Stomach smooth muscle (tissue), 2 donors: ENCODE measurements at regions not wholly inside any gene's neighbourhood (a gene's known extent, or its start where the extent isn't known, plus 50 kb on each side); places are given as distances from the start of the nearest gene placed in this dataset.

Experiments used
- H3K27ac ChIP-seq: one replicate; pipeline ENCODE4 v1.7.0; 2013; ENCODE audit warnings: mild to moderate bottlenecking, low read length, inconsistent platforms
- H3K27me3 ChIP-seq, 2 donors: one replicate each; pipeline ENCODE4 v1.7.0; 2013; ENCODE audit warnings: low read length in 2 of 2; ENCODE audit not compliant: insufficient read depth in 2 of 2, control insufficient read depth in 1 of 2
- H3K36me3 ChIP-seq, 2 donors: one replicate each; pipeline ENCODE4 v1.7.0; 2013; ENCODE audit warnings: low read length in 2 of 2; ENCODE audit not compliant: control insufficient read depth in 2 of 2, insufficient read depth in 2 of 2
- H3K4me1 ChIP-seq: one replicate; pipeline ENCODE4 v1.7.0; 2013; ENCODE audit warnings: low read length; ENCODE audit not compliant: control insufficient read depth, insufficient read depth
- H3K4me3 ChIP-seq, 2 donors: one replicate each; pipeline ENCODE4 v1.7.0; 2013; ENCODE audit warnings: low read length in 2 of 2
- H3K9ac ChIP-seq, 2 donors: one replicate each; pipeline ENCODE4 v1.7.0; 2013; ENCODE audit warnings: low read length in 2 of 2, mild to moderate bottlenecking in 1 of 2
- H3K9me3 ChIP-seq, 2 donors: one replicate each; pipeline ENCODE4 v1.7.0; 2013; ENCODE audit warnings: low read length in 2 of 2; ENCODE audit not compliant: control insufficient read depth in 2 of 2
- donor health status: healthy.
- donor health status: Pancreatic carcinoma.

DNA sequence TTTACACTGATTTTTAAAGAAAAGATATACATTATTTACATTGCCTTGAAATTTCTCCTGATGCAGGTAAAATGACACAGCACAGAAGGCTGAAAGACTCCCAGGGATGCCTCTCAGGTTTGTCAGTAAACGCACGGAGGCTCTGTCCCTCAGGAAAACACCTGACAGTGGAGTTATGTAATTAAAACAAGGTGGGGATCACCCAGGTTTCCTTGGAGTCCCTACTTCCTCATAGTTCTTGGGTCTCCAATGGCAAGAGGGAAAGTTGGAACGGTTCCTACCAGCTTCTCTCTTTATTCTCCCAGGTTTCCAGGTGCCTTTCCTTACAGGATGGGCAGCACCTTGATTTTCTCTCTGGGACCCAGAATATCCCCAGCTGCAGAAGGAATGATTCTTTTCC lies 654.8 kb downstream of the SLC4A3 start:
- Histone ChIP-seq H3K4me1 (no peaks in the 10 kb centered on the region), H3K4me3 (no peak overlapping the region), H3K27me3 (no peaks in the 10 kb centered on the region), H3K9ac (no peak overlapping the region), H3K9me3 (no peaks in the 10 kb centered on the region), H3K36me3 (no peaks in the 10 kb centered on the region), H3K27ac (no peak overlapping the region)

DNA sequence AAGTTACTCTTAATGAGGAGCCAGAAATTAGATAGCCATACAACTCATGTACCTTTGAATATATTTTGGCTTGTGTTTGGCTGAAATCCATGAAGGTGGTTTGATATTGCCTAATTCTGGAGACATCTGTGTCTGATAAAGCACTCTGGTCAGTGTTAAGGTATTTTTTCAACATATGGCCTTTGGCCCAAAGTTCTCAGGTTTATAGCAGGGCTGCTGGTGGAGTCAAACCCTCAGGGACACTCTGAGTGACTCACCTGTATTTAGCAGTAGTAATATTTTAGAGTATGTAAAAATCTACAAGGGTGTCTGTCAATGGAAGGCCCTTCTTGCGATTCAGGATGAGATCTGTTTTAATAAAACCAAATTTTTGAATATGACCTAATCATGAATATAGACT lies 666.5 kb downstream of the SLC4A3 start:
- Histone ChIP-seq H3K4me3 (no peak overlapping the region), H3K36me3 (no peaks in the 10 kb centered on the region), H3K4me1 (no peaks in the 10 kb centered on the region), H3K27ac (no peak overlapping the region), H3K9ac (no peak overlapping the region), H3K9me3 (no peaks in the 10 kb centered on the region), H3K27me3 (no peaks in the 10 kb centered on the region)

DNA sequence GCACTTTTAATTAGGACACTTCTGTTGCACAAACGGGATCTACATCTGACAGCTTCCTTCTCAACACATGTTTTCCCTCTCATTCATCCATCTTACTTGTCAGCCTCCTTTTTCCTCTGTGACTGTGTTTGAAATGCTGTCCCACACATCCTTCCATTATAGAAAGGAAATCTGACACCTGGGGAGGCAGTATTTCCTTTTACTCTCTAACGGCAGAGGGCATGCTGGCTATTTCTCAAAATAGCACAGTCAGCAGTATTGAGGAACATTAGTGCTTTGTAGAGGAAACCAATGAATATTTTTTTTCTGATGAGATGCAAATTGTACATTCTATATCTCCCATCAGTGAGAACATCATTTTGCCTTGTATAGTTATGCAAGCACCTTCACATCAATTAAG lies 668.7 kb downstream of the SLC4A3 start:
- no peaks in the 10 kb centered on the region for H3K36me3 ChIP-seq
- no peak overlapping the region for H3K27ac ChIP-seq
- no peaks in the 10 kb centered on the region for H3K9me3 ChIP-seq
- H3K4me3 ChIP-seq = no peak overlapping the region
- H3K9ac ChIP-seq = no peak overlapping the region
- no peaks in the 10 kb centered on the region for H3K4me1 ChIP-seq
- H3K27me3 ChIP-seq = no peaks in the 10 kb centered on the region

DNA sequence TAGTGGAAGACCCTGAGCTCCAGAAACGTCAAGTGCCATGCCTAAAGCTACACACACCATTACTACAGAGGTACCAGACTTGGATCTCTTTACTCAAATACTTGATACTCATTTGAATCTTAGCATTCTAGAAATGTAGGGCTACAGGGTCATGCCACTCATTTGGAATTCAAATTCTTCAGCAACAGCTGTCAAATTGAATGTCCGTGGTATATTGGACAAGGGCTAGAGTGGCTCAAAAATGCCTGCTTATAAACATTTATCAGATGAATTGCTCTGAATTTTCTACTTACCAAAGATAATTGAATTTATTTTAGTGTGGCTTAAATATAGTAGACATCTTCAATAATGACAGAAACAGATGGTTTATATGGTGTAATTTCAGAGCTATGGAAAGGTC lies 669.7 kb downstream of the SLC4A3 start:
- Histone ChIP-seq H3K9ac (no peak overlapping the region), H3K36me3 (no peaks in the 10 kb centered on the region), H3K9me3 (no peaks in the 10 kb centered on the region), H3K27ac (no peak overlapping the region), H3K4me3 (no peak overlapping the region), H3K27me3 (no peaks in the 10 kb centered on the region), H3K4me1 (no peaks in the 10 kb centered on the region)

DNA sequence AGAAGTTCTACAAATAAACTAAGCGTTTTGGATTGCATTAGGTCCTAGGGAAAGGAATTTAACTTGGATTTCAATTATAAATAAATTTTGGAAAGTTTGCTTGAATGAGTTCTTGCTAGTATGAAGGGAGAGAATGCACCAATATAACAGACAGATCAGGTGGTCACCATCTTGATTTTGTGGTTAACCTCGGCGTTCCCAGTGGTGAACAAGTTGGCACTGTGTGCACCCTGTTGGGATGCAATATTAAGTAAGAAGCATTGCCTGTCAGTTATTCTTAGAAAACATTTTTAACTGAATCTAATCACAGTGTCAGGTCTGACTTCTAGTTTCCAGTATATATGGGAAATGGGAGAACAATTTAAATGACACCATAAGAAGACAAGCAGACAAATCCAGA lies 673.4 kb downstream of the SLC4A3 start:
- Histone ChIP-seq H3K4me3 (no peak overlapping the region), H3K4me1 (no peaks in the 10 kb centered on the region), H3K36me3 (no peaks in the 10 kb centered on the region), H3K9me3 (no peaks in the 10 kb centered on the region), H3K9ac (no peak overlapping the region), H3K27ac (no peak overlapping the region), H3K27me3 (no peaks in the 10 kb centered on the region)

DNA sequence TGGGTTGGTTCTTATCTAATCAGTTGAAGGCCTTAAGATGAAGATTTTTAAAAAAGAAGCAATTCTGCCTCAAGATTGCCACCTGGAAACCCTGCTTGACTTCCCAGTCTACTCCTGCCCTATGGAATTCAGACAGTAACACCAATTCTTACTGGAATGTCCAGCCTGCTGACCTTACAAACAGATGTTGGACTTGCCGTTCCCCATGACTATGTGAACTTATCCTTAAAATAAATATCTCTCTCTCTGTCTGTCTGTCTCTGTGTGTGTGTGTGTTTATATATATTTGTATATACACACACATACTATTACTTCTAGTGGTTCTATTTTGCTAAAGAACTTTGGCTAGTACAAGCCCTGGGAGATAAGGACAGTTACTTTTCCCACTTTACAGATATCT lies 675.3 kb downstream of the SLC4A3 start:
- Histone ChIP-seq H3K36me3 (no peaks in the 10 kb centered on the region), H3K4me3 (no peak overlapping the region), H3K27ac (no peak overlapping the region), H3K9me3 (no peaks in the 10 kb centered on the region), H3K9ac (no peak overlapping the region), H3K27me3 (no peaks in the 10 kb centered on the region), H3K4me1 (no peaks in the 10 kb centered on the region)

DNA sequence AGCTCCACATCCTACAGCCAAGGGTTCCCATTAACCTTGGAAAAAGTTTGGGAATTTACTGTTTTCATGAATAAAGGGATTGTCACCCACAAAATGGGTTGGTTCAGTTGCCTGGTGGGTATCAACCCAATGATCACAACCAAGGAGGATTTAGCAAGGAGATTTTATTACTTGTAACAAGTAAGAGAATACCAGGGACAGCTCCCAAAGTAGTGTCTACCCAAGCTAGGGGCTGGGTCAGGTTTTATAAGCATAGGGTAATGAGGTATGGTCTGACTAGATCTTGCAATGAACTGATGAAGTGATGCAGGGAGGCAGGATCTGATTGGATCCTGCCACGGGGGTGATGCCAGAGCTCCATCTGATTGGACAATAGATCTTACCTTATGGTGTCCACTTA lies 681.8 kb downstream of the SLC4A3 start:
- Histone ChIP-seq H3K9ac (no peak overlapping the region), H3K4me1 (no peaks in the 10 kb centered on the region), H3K27me3 (no peaks in the 10 kb centered on the region), H3K4me3 (no peak overlapping the region), H3K36me3 (no peaks in the 10 kb centered on the region), H3K9me3 (no peaks in the 10 kb centered on the region), H3K27ac (no peak overlapping the region)

DNA sequence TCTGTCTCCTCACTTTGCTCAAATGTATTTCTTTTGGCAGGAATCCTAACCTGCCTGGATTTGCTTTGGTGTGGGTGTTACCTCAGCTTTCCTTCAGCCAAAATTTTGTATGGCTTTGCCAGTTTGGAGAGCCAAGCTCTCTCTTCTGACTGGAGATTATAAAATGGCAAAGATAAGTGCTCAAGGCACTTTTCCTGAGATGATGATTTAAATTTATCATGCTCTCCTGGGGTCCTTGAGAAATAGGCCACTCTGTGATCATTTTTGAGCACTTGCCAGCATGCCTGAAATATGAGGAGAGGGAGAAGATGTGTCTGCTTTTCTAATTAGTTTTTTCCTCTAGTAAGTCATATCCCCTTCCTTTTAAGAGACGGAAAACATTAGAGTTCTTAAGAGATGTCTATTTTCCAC lies 683.0 kb downstream of the SLC4A3 start:
- no peak overlapping the region for H3K4me3 ChIP-seq
- H3K4me1 ChIP-seq = no peaks in the 10 kb centered on the region
- H3K27me3 ChIP-seq = no peaks in the 10 kb centered on the region
- H3K36me3 ChIP-seq = no peaks in the 10 kb centered on the region
- H3K9me3 ChIP-seq = peaks cover 0 to 2% of the 10 kb centered on the region in 2 donors
- no peak overlapping the region for H3K9ac ChIP-seq
- H3K27ac ChIP-seq = no peak overlapping the region

DNA sequence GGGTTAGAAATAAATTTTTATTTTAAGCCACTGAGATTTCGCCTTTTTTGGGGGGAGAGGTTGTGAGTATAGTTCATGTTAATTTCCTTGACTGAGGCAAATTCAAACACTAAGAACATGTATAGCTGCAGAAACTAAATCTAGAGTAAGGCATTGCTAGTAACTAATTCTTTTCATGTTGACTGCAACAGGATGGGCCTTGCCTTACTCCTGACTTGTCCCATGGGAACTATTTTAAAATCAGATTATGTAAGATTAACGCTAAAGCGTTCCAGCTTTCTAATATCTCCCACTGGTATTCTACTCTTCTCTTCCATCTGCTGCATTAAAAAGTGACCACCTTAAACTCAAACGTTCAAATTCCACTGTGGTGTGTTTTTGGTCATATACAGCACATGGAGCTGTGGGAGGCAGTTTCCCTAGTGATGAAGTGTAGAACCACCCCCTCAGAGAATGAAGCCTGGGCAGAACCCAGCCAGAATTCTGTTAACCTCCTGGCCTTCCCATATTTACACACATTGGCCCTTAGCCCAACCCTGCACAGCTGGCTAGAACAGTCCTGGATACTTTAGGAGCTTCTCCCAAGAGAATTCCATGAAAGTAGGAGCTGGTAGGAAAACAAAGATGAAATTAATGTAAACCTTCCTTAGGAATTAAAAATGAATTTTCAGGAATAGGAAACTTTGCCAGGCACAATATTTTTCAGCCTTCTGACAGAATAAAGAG lies 687.8 kb downstream of the SLC4A3 start:
- Histone ChIP-seq H3K9me3 (peaks cover 2 to 5% of the 10 kb centered on the region in 2 donors), H3K27me3 (no peaks in the 10 kb centered on the region), H3K4me3 (no peak overlapping the region), H3K36me3 (no peaks in the 10 kb centered on the region), H3K27ac (no peak overlapping the region), H3K4me1 (no peaks in the 10 kb centered on the region), H3K9ac (no peak overlapping the region)

DNA sequence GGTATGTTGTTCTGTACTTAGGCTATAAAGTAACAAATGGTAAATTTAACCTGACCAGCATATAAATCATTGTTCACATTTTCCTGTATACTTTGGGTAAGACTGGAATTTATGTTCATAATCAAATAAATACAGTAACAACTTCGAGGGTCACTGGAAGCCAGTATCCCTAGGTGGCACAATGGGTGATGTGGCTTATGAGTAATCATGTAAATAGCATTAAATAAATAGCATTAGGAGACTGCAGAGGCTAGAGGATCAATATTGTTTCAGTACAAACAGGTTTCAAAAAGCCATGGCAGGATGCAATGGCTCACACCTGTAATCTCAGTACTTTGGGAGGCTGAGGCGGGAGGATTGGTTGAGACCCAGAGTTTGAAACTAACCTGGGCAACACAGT lies 690.6 kb downstream of the SLC4A3 start:
- peaks cover 2 to 5% of the 10 kb centered on the region in 2 donors for H3K9me3 ChIP-seq
- no peak overlapping the region for H3K4me3 ChIP-seq
- H3K27me3 ChIP-seq = no peaks in the 10 kb centered on the region
- no peaks in the 10 kb centered on the region for H3K4me1 ChIP-seq
- H3K9ac ChIP-seq = no peak overlapping the region
- H3K36me3 ChIP-seq = no peaks in the 10 kb centered on the region
- H3K27ac ChIP-seq = no peak overlapping the region

DNA sequence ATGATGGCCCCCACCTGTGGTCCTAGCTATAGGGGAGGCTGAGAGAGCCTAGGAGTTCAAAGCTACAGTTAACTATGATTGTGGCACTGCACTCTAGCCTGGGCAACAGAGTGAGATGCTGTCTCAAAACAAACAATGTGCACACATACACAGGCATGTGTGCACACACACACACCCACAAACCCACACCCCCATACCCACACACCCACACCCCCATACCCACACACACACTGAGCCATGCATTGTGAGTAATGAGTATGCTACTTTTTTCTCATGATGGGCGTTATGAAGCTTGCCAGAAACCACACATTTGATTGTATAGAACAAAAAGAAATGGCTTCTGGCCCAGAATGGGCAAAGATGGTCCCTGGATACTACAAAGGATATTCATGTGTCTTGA lies 691.1 kb downstream of the SLC4A3 start:
- H3K36me3 ChIP-seq = no peaks in the 10 kb centered on the region
- no peaks in the 10 kb centered on the region for H3K27me3 ChIP-seq
- H3K4me3 ChIP-seq = no peak overlapping the region
- no peaks in the 10 kb centered on the region for H3K4me1 ChIP-seq
- H3K9me3 ChIP-seq = peaks cover 2 to 5% of the 10 kb centered on the region in 2 donors
- no peak overlapping the region for H3K9ac ChIP-seq
- H3K27ac ChIP-seq = no peak overlapping the region
